ENCODE measurements at regions not wholly inside any gene's neighbourhood (a gene's known extent, or its start where the extent isn't known, plus 50 kb on each side); places are given as distances from the start of the nearest gene placed in this dataset.
"Not testable (repeated sequence)": the region's sequence is repeated elsewhere in the genome, so short reads cannot be mapped to it uniquely, and the experiment has no call there.

DNA sequence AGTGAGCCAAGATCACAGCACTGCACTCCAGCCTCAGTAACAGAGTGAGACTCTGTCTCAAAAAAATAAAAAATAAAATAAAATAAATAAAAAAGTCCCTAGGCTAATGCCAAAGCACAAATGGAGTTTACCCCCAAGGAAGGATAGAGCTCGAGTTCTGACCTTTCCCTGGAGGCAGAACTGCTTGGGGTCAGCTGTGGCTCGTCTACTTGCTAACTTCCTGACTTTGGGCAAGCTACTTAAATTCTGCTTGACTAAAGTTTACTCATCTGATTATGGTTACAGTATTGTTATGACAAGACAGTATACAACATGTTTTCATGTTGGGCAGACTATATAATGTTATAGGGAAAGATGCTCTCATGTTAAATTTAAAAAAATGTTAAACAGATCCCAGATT is 359.2 kb downstream of the DNAH5 start:
- peaks cover 0 to 6% (median 3%) of the 10 kb centered on the region in 3 donors for H3K9me3 Mint-ChIP-seq
- WGBS (ENCODE audit: insufficient coverage), result 40% methylated on average over 1 of the region's 2 CpGs
- no peaks in the 10 kb centered on the region for H3K9me3 ChIP-seq

GRCh38 chr5:13581914-13582313 is 362.6 kb downstream of the DNAH5 start:
- POLR2A ChIA-PET, result no interaction called here
- Histone ChIP-seq H3K4me3 (ENCODE audit: control insufficient read depth in 1 of 2, extremely low read depth in 1 of 2, low read length in 1 of 2) (no peak overlapping the region), H3K4me1 (ENCODE audit: control insufficient read depth in 1 of 2, extremely low read depth in 1 of 2, insufficient read depth in 2 of 2, low read length in 2 of 2) (no peaks in the 10 kb centered on the region), H3K36me3 (ENCODE audit: control insufficient read depth in 2 of 2, extremely low read depth in 1 of 2, insufficient read depth in 1 of 2, low read length in 1 of 2) (no peaks in the 10 kb centered on the region), H3K27ac (ENCODE audit: low read length) (no peak overlapping the region), H3K9me3 (no peaks in the 10 kb centered on the region), H3K27me3 (replicated peaks in 1 of 2; ENCODE audit: control insufficient read depth in 2 of 2, extremely low read depth in 1 of 2, insufficient read depth in 2 of 2, low read length in 1 of 2) (no peaks in the 10 kb centered on the region)
- ATAC-seq (replicated peaks in 1 of 4) (no peak), DNase-seq (no peak)
- Mint-ChIP-seq H3K27me3 (no peaks in the 10 kb centered on the region), H3K27ac (no peak overlapping the region), H3K36me3 (no peaks in the 10 kb centered on the region), H3K4me1 (no peaks in the 10 kb centered on the region), H3K9me3 (peaks cover 0 to 9% (median 4%) of the 10 kb centered on the region in 3 donors), H3K4me3 (no peak overlapping the region)
- WGBS (ENCODE audit: insufficient coverage), result 100% methylated on average over 1 of the region's 7 CpGs
- CTCF ChIA-PET, result no interaction called here

More for the DNA sequence above, 359.2 kb downstream of the DNAH5 start:
- ATAC-seq (replicated peaks in 1 of 4) (no peak), DNase-seq (no peak)
- Mint-ChIP-seq H3K4me1 (no peaks in the 10 kb centered on the region), H3K27me3 (no peaks in the 10 kb centered on the region), H3K4me3 (no peak overlapping the region), H3K27ac (no peak overlapping the region), H3K36me3 (no peaks in the 10 kb centered on the region)
- H3K27me3 ChIP-seq (replicated peaks in 1 of 2; ENCODE audit: control insufficient read depth in 2 of 2, extremely low read depth in 1 of 2, insufficient read depth in 2 of 2, low read length in 1 of 2), result no peaks in the 10 kb centered on the region
- POLR2A ChIA-PET, result no interaction called here
- CTCF ChIA-PET, result no interaction called here
- H3K4me1 ChIP-seq (ENCODE audit: control insufficient read depth in 1 of 2, extremely low read depth in 1 of 2, insufficient read depth in 2 of 2, low read length in 2 of 2), result no peaks in the 10 kb centered on the region
- H3K36me3 ChIP-seq (ENCODE audit: control insufficient read depth in 2 of 2, extremely low read depth in 1 of 2, insufficient read depth in 1 of 2, low read length in 1 of 2), result no peaks in the 10 kb centered on the region
- no peak overlapping the region for H3K4me3 ChIP-seq (ENCODE audit: control insufficient read depth in 1 of 2, extremely low read depth in 1 of 2, low read length in 1 of 2)
- no peak overlapping the region for H3K27ac ChIP-seq (ENCODE audit: low read length)

- Mint-ChIP-seq H3K36me3 (no peaks in the 10 kb centered on the region), H3K4me3 (no peak overlapping the region), H3K27me3 (no peaks in the 10 kb centered on the region), H3K4me1 (no peaks in the 10 kb centered on the region), H3K9me3 (peaks cover 0 to 11% (median 4%) of the 10 kb centered on the region in 3 donors), H3K27ac (no peak overlapping the region)
- WGBS (ENCODE audit: insufficient coverage), result 55% methylated on average over 2 of the region's 5 CpGs
- Histone ChIP-seq H3K36me3 (ENCODE audit: control insufficient read depth in 2 of 2, extremely low read depth in 1 of 2, insufficient read depth in 1 of 2, low read length in 1 of 2) (no peaks in the 10 kb centered on the region), H3K4me3 (ENCODE audit: control insufficient read depth in 1 of 2, extremely low read depth in 1 of 2, low read length in 1 of 2) (no peak overlapping the region), H3K27me3 (replicated peaks in 1 of 2; ENCODE audit: control insufficient read depth in 2 of 2, extremely low read depth in 1 of 2, insufficient read depth in 2 of 2, low read length in 1 of 2) (no peaks in the 10 kb centered on the region), H3K27ac (ENCODE audit: low read length) (no peak overlapping the region), H3K9me3 (no peaks in the 10 kb centered on the region), H3K4me1 (ENCODE audit: control insufficient read depth in 1 of 2, extremely low read depth in 1 of 2, insufficient read depth in 2 of 2, low read length in 2 of 2) (no peaks in the 10 kb centered on the region)
- CTCF ChIA-PET, result no interaction called here
- no peak for ATAC-seq (replicated peaks in 1 of 4)
- POLR2A ChIA-PET, result interaction anchor here in 1 of 2 donors (0.7 kb wide), 1 partner anchor 120 kb away, joined by 3 read pairs; no protein-coding TSS in a partner anchor
- DNase-seq, result no peak
These were observed 363.4 kb downstream of the DNAH5 start for GRCh38 chr5:13581132-13581531.

- no peaks in the 10 kb centered on the region for H3K9me3 ChIP-seq
- no peak for ATAC-seq (replicated peaks in 1 of 4)
- POLR2A ChIA-PET, result no interaction called here
- Mint-ChIP-seq H3K27ac (no peak overlapping the region), H3K9me3 (peaks cover 0 to 5% (median 4%) of the 10 kb centered on the region in 3 donors), H3K27me3 (no peaks in the 10 kb centered on the region), H3K36me3 (no peaks in the 10 kb centered on the region), H3K4me3 (no peak overlapping the region), H3K4me1 (no peaks in the 10 kb centered on the region)
- 77% methylated on average over 4 of the region's 5 CpGs for WGBS (ENCODE audit: insufficient coverage)
- CTCF ChIA-PET, result no interaction called here
- H3K4me1 ChIP-seq (ENCODE audit: control insufficient read depth in 1 of 2, extremely low read depth in 1 of 2, insufficient read depth in 2 of 2, low read length in 2 of 2), result no peaks in the 10 kb centered on the region
- no peak for DNase-seq
- no peaks in the 10 kb centered on the region for H3K27me3 ChIP-seq (replicated peaks in 1 of 2; ENCODE audit: control insufficient read depth in 2 of 2, extremely low read depth in 1 of 2, insufficient read depth in 2 of 2, low read length in 1 of 2)
- H3K4me3 ChIP-seq (ENCODE audit: control insufficient read depth in 1 of 2, extremely low read depth in 1 of 2, low read length in 1 of 2), result no peak overlapping the region
- no peaks in the 10 kb centered on the region for H3K36me3 ChIP-seq (ENCODE audit: control insufficient read depth in 2 of 2, extremely low read depth in 1 of 2, insufficient read depth in 1 of 2, low read length in 1 of 2)
- H3K27ac ChIP-seq (ENCODE audit: low read length), result no peak overlapping the region
These were observed 364.4 kb downstream of the DNAH5 start for GRCh38 chr5:13580058-13580457.

- ATAC-seq (replicated peaks in 1 of 4); POLR2A ChIA-PET; H3K4me3 ChIP-seq (ENCODE audit: control insufficient read depth in 1 of 2, extremely low read depth in 1 of 2, low read length in 1 of 2); H3K36me3 ChIP-seq (ENCODE audit: control insufficient read depth in 2 of 2, extremely low read depth in 1 of 2, insufficient read depth in 1 of 2, low read length in 1 of 2); H3K4me1 ChIP-seq (ENCODE audit: control insufficient read depth in 1 of 2, extremely low read depth in 1 of 2, insufficient read depth in 2 of 2, low read length in 2 of 2); H3K36me3 Mint-ChIP-seq; DNase-seq; H3K9me3 Mint-ChIP-seq; H3K9me3 ChIP-seq; H3K27me3 ChIP-seq (replicated peaks in 1 of 2; ENCODE audit: control insufficient read depth in 2 of 2, extremely low read depth in 1 of 2, insufficient read depth in 2 of 2, low read length in 1 of 2); H3K27ac Mint-ChIP-seq; H3K27me3 Mint-ChIP-seq; CTCF ChIA-PET; H3K27ac ChIP-seq (ENCODE audit: low read length); H3K4me1 Mint-ChIP-seq; H3K4me3 Mint-ChIP-seq: not testable (repeated sequence)
- 79% methylated on average over 9 of the region's 9 CpGs for WGBS (ENCODE audit: insufficient coverage)
These were observed 365.4 kb downstream of the DNAH5 start for GRCh38 chr5:13579091-13579490.

DNA sequence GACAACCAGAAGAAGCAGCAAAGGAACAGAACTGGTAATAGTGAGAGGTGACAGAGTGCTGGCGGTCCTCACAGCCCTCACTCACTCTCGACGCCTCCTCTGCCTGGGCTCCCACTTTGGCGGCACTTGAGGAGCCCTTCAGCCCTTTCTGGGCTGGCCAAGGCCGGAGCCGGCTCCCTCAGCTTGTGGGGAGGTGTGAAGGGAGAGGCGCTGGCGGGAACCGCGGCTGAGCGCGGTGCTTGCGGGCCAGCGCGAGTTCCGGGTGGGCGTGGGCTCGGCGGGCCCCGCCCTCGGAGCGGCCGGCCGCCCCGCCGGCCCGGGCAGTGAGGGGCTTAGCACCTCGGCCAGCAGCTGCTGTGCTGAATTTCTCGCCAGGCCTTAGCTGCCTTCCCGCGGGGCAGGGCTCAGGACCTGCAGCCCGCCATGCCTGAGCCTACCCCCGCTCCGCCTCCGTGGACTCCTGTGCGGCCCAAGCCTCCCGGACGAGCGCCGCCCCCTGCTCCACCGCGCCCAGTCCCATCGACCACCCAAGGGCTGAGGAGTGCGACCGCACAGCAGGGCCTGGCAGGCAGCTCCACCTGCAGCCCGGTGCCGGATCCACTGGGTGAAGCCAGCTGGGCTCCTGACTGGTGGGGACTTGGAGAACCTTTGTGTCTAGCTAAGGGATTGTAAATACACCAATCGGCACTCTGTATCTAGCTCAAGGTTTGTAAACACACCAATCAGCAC is 366.0 kb downstream of the DNAH5 start:
- not testable (repeated sequence) for H3K27ac Mint-ChIP-seq, H3K4me3 Mint-ChIP-seq

GRCh38 chr5:13574574-13574973 is 369.9 kb downstream of the DNAH5 start:
- POLR2A ChIA-PET, result no interaction called here
- CTCF ChIA-PET, result no interaction called here
- 80% methylated on average over 2 of the region's 2 CpGs for WGBS (ENCODE audit: insufficient coverage)
- ATAC-seq (replicated peaks in 1 of 4), result no peak
- H3K9me3 ChIP-seq, result no peaks in the 10 kb centered on the region
- H3K36me3 ChIP-seq (ENCODE audit: control insufficient read depth in 2 of 2, extremely low read depth in 1 of 2, insufficient read depth in 1 of 2, low read length in 1 of 2), result no peaks in the 10 kb centered on the region
- H3K27ac ChIP-seq (ENCODE audit: low read length), result no peak overlapping the region
- H3K27me3 ChIP-seq (replicated peaks in 1 of 2; ENCODE audit: control insufficient read depth in 2 of 2, extremely low read depth in 1 of 2, insufficient read depth in 2 of 2, low read length in 1 of 2), result no peaks in the 10 kb centered on the region
- H3K4me1 ChIP-seq (ENCODE audit: control insufficient read depth in 1 of 2, extremely low read depth in 1 of 2, insufficient read depth in 2 of 2, low read length in 2 of 2), result no peaks in the 10 kb centered on the region
- H3K4me3 Mint-ChIP-seq, result no peak overlapping the region
- H3K27me3 Mint-ChIP-seq, result no peaks in the 10 kb centered on the region
- no peak for DNase-seq
- H3K27ac Mint-ChIP-seq, result no peak overlapping the region
- H3K9me3 Mint-ChIP-seq, result peaks cover 8 to 10% (median 8%) of the 10 kb centered on the region in 3 donors
- H3K4me1 Mint-ChIP-seq, result no peaks in the 10 kb centered on the region
- H3K4me3 ChIP-seq (ENCODE audit: control insufficient read depth in 1 of 2, extremely low read depth in 1 of 2, low read length in 1 of 2), result no peak overlapping the region
- H3K36me3 Mint-ChIP-seq, result no peaks in the 10 kb centered on the region

More for the DNA sequence above, 366.0 kb downstream of the DNAH5 start:
- H3K36me3 Mint-ChIP-seq; H3K36me3 ChIP-seq (ENCODE audit: control insufficient read depth in 2 of 2, extremely low read depth in 1 of 2, insufficient read depth in 1 of 2, low read length in 1 of 2); H3K27me3 Mint-ChIP-seq; H3K9me3 Mint-ChIP-seq; H3K4me3 ChIP-seq (ENCODE audit: control insufficient read depth in 1 of 2, extremely low read depth in 1 of 2, low read length in 1 of 2); H3K4me1 Mint-ChIP-seq; CTCF ChIA-PET; H3K4me1 ChIP-seq (ENCODE audit: control insufficient read depth in 1 of 2, extremely low read depth in 1 of 2, insufficient read depth in 2 of 2, low read length in 2 of 2); DNase-seq; H3K27me3 ChIP-seq (replicated peaks in 1 of 2; ENCODE audit: control insufficient read depth in 2 of 2, extremely low read depth in 1 of 2, insufficient read depth in 2 of 2, low read length in 1 of 2); H3K9me3 ChIP-seq; H3K27ac ChIP-seq (ENCODE audit: low read length); ATAC-seq (replicated peaks in 1 of 4); POLR2A ChIA-PET: not testable (repeated sequence)
- 84% methylated on average over 43 of the region's 48 CpGs for WGBS (ENCODE audit: insufficient coverage)
